GM21786 (cell line): ENCODE measurements at regions not wholly inside any gene's neighbourhood (a gene's known extent, or its start where the extent isn't known, plus 50 kb on each side); places are given as distances from the start of the nearest gene placed in this dataset.

ENCODE experiments used
- ATAC-seq: cut with Tn5 transposase; IDR thresholded peaks from one replicate; pipeline ENCODE4 v1.9.1; 2021; ENCODE audit not compliant: unreplicated experiment

GRCh38 chr3:64355401-64355807 is 130.1 kb upstream of the PRICKLE2 start:
- no peak for ATAC-seq

GRCh38 chr3:64354956-64355355 is 129.7 kb upstream of the PRICKLE2 start:
- ATAC-seq = no peak

- ATAC-seq = no peak
These were observed 129.0 kb upstream of the PRICKLE2 start for GRCh38 chr3:64354221-64354620.

- ATAC-seq = no peak
These were observed 128.0 kb upstream of the PRICKLE2 start for GRCh38 chr3:64353226-64353625.

- no peak for ATAC-seq
These were observed 127.3 kb upstream of the PRICKLE2 start for GRCh38 chr3:64352639-64352992.

GRCh38 chr3:64351713-64352638 is 126.7 kb upstream of the PRICKLE2 start:
- no peak for ATAC-seq

- ATAC-seq = no peak
These were observed 124.3 kb upstream of the PRICKLE2 start for GRCh38 chr3:64349551-64349950.

- ATAC-seq = no peak
These were observed 120.1 kb upstream of the PRICKLE2 start for GRCh38 chr3:64345371-64345770.

- no peak for ATAC-seq
These were observed 119.5 kb upstream of the PRICKLE2 start for GRCh38 chr3:64344721-64345207.

- ATAC-seq = no peak
These were observed 118.6 kb upstream of the PRICKLE2 start for GRCh38 chr3:64343689-64344430.

GRCh38 chr3:64342940-64343688 is 117.8 kb upstream of the PRICKLE2 start:
- ATAC-seq = no peak

- ATAC-seq = no peak
These were observed 116.0 kb upstream of the PRICKLE2 start for GRCh38 chr3:64341296-64341695.

- ATAC-seq = no peak
These were observed 115.4 kb upstream of the PRICKLE2 start for GRCh38 chr3:64340641-64341101.

GRCh38 chr3:64336488-64336887 is 111.2 kb upstream of the PRICKLE2 start:
- ATAC-seq = no peak

- ATAC-seq = no peak
These were observed 107.4 kb upstream of the PRICKLE2 start for GRCh38 chr3:64332459-64333350.

GRCh38 chr3:64331605-64332004 is 106.3 kb upstream of the PRICKLE2 start:
- no peak for ATAC-seq

GRCh38 chr3:64329037-64329436 is 103.8 kb upstream of the PRICKLE2 start:
- no peak for ATAC-seq

- no peak for ATAC-seq
These were observed 102.0 kb upstream of the PRICKLE2 start for GRCh38 chr3:64327100-64327804.

- ATAC-seq = no peak
These were observed 96.5 kb upstream of the PRICKLE2 start for GRCh38 chr3:64321747-64322146.

GRCh38 chr3:64319391-64319790 is 94.1 kb upstream of the PRICKLE2 start:
- ATAC-seq = no peak
